OCI-LY7 (cell line): ENCODE measurements at regions not wholly inside any gene's neighbourhood (a gene's known extent, or its start where the extent isn't known, plus 50 kb on each side); places are given as distances from the start of the nearest gene placed in this dataset.

Experiments used
- BruUV-seq: library from RNA; stranded (reverse); fragments of 400-500 nt; replicated peaks from 2 replicates; lab custom pipeline; 2021; lab: Mats Ljungman, UMichigan
- CTCF ChIA-PET: fragments of 300-600 bp; sonication (Branson Sonifier 250); formaldehyde crosslinking; loops from one replicate; lab custom pipeline; 2022; ENCODE audit warnings: antibody characterized with exemption; ENCODE audit not compliant: unreplicated experiment; lab: Charles Lee
- POLR2A ChIA-PET: fragments of 300-600 bp; sonication (Branson Sonifier 250); formaldehyde crosslinking; loops from one replicate; lab custom pipeline; 2022; ENCODE audit warnings: antibody characterized with exemption; lab: Charles Lee
- DNase-seq: peaks from one replicate; pipeline ENCODE4 v3.0.0-alpha.2; 2015; ENCODE audit warnings: low spot score
- H2AFZ ChIP-seq: fragments of 200-600 bp; sonication (generic), shearing (Covaris generic); 2 replicates; pipeline ENCODE4 v1.6.1; 2014; ENCODE audit warnings: mild to moderate bottlenecking, antibody characterized with exemption, low read length, moderate library complexity
- H3K27ac ChIP-seq: fragments of 200-600 bp; sonication (generic); 2 replicates; pipeline ENCODE4 v1.5.1; 2014; ENCODE audit warnings: mixed run types, low read depth, mild to moderate bottlenecking, moderate library complexity, low read length, inconsistent platforms; ENCODE audit not compliant: poor library complexity, severe bottlenecking
- H3K36me3 ChIP-seq: fragments of 200-600 bp; sonication (generic); 2 replicates; pipeline ENCODE4 v1.6.1; 2014; ENCODE audit warnings: mild to moderate bottlenecking, antibody characterized with exemption, low read length, moderate library complexity, mixed read lengths; ENCODE audit not compliant: insufficient read depth
- H3K4me1 ChIP-seq: fragments of 200-600 bp; sonication (generic); 2 replicates; pipeline ENCODE4 v1.5.1; 2014; ENCODE audit warnings: mild to moderate bottlenecking, low read length; ENCODE audit not compliant: insufficient read depth, poor library complexity, severe bottlenecking
- H3K4me2 ChIP-seq: fragments of 200-600 bp; sonication (generic); 2 replicates; pipeline ENCODE4 v1.6.1; 2014; ENCODE audit warnings: mild to moderate bottlenecking, low read length
- H3K4me3 ChIP-seq: fragments of 200-600 bp; sonication (generic); 2 replicates; pipeline ENCODE4 v1.5.1; 2014; ENCODE audit warnings: mild to moderate bottlenecking, low read depth, low read length; ENCODE audit not compliant: poor library complexity, severe bottlenecking
- H3K79me2 ChIP-seq: fragments of 200-600 bp; sonication (generic); 2 replicates; pipeline ENCODE4 v1.6.1; 2016; ENCODE audit warnings: low read depth, mild to moderate bottlenecking, low read length, moderate library complexity, mixed read lengths; ENCODE audit not compliant: insufficient read depth
- H3K9me2 ChIP-seq: fragments of 200-600 bp; sonication (generic); 2 replicates; pipeline ENCODE4 v1.6.1; 2016; ENCODE audit warnings: mild to moderate bottlenecking, low read length, mixed read lengths; ENCODE audit not compliant: insufficient read depth
- H3K9me3 ChIP-seq: fragments of 200-600 bp; sonication (generic); 2 replicates; pipeline ENCODE4 v1.6.1; 2014; ENCODE audit warnings: mild to moderate bottlenecking, mixed run types, low read length, mixed read lengths
- H4K20me1 ChIP-seq: fragments of 200-600 bp; sonication (generic); 2 replicates; pipeline ENCODE4 v1.6.1; 2014; ENCODE audit warnings: mild to moderate bottlenecking, antibody characterized with exemption, low read length, moderate library complexity, mixed read lengths; ENCODE audit not compliant: insufficient read depth
- EZH2phosphoT487 ChIP-seq: fragments of 200-600 bp; sonication (generic); IDR thresholded peaks from 2 replicates; pipeline ENCODE4 v1.6.1; 2018; ENCODE audit warnings: low read depth, borderline replicate concordance, mild to moderate bottlenecking, mixed run types, antibody characterized with exemption, low read length, moderate library complexity, mixed read lengths
- intact Hi-C: fragments of 100-400 bp; cut with micrococcal nuclease; formaldehyde crosslinking; loops from one replicate; pipeline ENCODE4 v1.10.0; 2022; ENCODE audit not compliant: unreplicated experiment
- TF ChIP-seq, protein P1 (sequence below): fragments of 200-600 bp; sonication (generic); conservative IDR thresholded peaks from 2 replicates; pipeline ENCODE4 v1.5.1; 2014; ENCODE audit warnings: mild to moderate bottlenecking, antibody characterized with exemption, low read length, moderate library complexity, mixed read lengths

DNA sequence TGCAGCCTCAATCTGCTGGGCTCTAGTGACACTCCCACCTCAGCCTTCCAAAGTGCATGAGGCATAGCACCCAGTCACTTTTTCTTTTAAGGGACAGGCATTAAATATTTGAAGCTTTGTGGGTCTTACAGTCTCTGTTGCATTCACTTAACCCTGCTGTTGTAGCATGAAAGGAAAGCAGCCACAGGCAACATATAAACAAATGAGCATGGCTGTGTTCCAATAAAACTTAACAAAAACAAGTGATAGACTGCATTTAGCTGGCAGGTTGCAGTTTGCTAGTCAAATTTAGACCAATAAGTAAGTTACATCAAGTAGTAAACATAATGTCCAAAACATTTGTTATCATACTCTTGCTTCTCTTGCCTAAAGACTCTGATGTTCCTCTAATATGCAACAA is 297.3 kb upstream of the MMADHC start:
- Histone ChIP-seq H3K4me3 (no peak overlapping the region), H3K4me1 (no peaks in the 10 kb centered on the region), H3K27ac (no peak overlapping the region), H3K79me2 (no peaks in the 10 kb centered on the region), H3K9me2 (no peaks in the 10 kb centered on the region), H4K20me1 (no peaks in the 10 kb centered on the region), H3K9me3 (no peaks in the 10 kb centered on the region), H2AFZ (no peak overlapping the region), H3K4me2 (no peak overlapping the region), H3K36me3 (no peaks in the 10 kb centered on the region)
- intact Hi-C loops = no loop called here
- CTCF ChIA-PET = no interaction called here
- no TSS peak for BruUV-seq
- no peak for DNase-seq
- POLR2A ChIA-PET = no interaction called here
- TF ChIP-seq EZH2phosphoT487 = no peak

DNA sequence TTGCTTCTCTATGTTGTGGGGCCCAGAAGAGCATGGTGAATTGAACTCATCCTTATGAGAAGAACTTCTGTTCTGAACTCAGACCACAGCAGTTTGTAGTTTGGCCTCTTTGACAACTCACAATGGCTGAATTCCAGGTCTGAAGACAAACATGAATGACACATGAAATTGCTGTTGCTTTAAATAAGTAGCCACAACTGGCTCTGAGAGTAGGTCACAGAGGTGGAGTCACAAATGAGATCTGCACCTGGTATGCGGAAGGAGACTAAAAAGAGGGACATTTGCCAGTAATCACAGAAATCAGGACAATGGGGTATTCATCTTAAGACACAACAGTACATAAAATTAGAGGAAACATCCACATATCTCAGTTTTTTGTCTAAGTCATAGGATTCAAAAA is 290.3 kb upstream of the MMADHC start:
- ChIA-PET CTCF (no interaction called here), POLR2A (no interaction called here)
- no peaks in the 10 kb centered on the region for H3K36me3 ChIP-seq
- H3K4me3 ChIP-seq = no peak overlapping the region
- no peak overlapping the region for H3K27ac ChIP-seq
- H3K79me2 ChIP-seq = no peaks in the 10 kb centered on the region
- TF ChIP-seq EZH2phosphoT487 = no peak
- TF ChIP-seq, protein P1, sequence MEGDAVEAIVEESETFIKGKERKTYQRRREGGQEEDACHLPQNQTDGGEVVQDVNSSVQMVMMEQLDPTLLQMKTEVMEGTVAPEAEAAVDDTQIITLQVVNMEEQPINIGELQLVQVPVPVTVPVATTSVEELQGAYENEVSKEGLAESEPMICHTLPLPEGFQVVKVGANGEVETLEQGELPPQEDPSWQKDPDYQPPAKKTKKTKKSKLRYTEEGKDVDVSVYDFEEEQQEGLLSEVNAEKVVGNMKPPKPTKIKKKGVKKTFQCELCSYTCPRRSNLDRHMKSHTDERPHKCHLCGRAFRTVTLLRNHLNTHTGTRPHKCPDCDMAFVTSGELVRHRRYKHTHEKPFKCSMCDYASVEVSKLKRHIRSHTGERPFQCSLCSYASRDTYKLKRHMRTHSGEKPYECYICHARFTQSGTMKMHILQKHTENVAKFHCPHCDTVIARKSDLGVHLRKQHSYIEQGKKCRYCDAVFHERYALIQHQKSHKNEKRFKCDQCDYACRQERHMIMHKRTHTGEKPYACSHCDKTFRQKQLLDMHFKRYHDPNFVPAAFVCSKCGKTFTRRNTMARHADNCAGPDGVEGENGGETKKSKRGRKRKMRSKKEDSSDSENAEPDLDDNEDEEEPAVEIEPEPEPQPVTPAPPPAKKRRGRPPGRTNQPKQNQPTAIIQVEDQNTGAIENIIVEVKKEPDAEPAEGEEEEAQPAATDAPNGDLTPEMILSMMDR = no peak
- no peaks in the 10 kb centered on the region for H3K9me2 ChIP-seq
- H3K4me2 ChIP-seq = no peak overlapping the region
- no peak overlapping the region for H2AFZ ChIP-seq
- no peaks in the 10 kb centered on the region for H3K9me3 ChIP-seq
- H4K20me1 ChIP-seq = no peaks in the 10 kb centered on the region
- H3K4me1 ChIP-seq = no peaks in the 10 kb centered on the region
- DNase-seq = no peak
- BruUV-seq = no TSS peak
- intact Hi-C loops = no loop called here

DNA sequence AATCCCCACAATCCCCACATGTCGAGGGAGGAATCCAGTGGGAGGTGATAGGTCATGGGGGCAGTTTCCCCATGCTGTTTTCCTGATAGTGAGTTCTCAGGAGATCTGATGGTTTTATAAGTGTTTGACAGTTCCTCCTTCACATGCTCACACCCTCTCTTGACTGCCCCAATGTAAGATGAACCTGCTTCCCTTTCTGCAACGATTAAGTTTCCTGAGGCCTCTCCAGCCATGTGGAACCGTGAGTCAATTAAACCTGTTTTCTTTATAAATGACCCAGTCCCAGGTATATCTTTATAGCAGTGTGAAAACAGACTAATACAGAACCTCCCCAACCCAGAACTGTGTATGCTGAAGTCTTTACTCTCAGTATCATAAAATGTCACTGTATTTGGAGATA is 289.5 kb upstream of the MMADHC start:
- Histone ChIP-seq H3K4me1 (no peaks in the 10 kb centered on the region), H3K9me3 (no peaks in the 10 kb centered on the region), H3K79me2 (no peaks in the 10 kb centered on the region), H3K36me3 (no peaks in the 10 kb centered on the region), H3K27ac (no peak overlapping the region), H3K4me3 (no peak overlapping the region), H3K4me2 (no peak overlapping the region), H3K9me2 (no peaks in the 10 kb centered on the region), H4K20me1 (no peaks in the 10 kb centered on the region), H2AFZ (no peak overlapping the region)
- intact Hi-C loops = no loop called here
- DNase-seq = no peak
- POLR2A ChIA-PET = no interaction called here
- BruUV-seq = no TSS peak
- TF ChIP-seq, protein P1 = no peak
- TF ChIP-seq EZH2phosphoT487 = no peak
- CTCF ChIA-PET = no interaction called here
